HepG2 (cell line): ENCODE measurements at regions not wholly inside any gene's neighbourhood (a gene's known extent, or its start where the extent isn't known, plus 50 kb on each side); places are given as distances from the start of the nearest gene placed in this dataset.

Experiments used
- ATAC-seq: fragments of 200-7000 bp; cut with Tn5 transposase; 3 replicates; pipeline ENCODE4 v1.9.1; 2020; ENCODE audit warnings: mild to moderate bottlenecking, moderate library complexity
- BruUV-seq: library from RNA; stranded (reverse); fragments of 400-500 nt; replicated peaks from 2 replicates; lab custom pipeline; 2021; lab: Mats Ljungman, UMichigan
- CTCF ChIA-PET: fragments of 300-600 bp; formaldehyde crosslinking; extraction: SDS; loops from one replicate; lab custom pipeline; 2021; ENCODE audit warnings: low total read pairs, inconsistent platforms, low intra/inter-chr PET ratio; lab: Yijun Ruan, JAX
- POLR2A ChIA-PET: fragments of 350-600 bp; sonication (Branson Sonifier 250); formaldehyde crosslinking; loops from one replicate; lab custom pipeline; 2020; ENCODE audit warnings: antibody characterized with exemption, inconsistent platforms; lab: Yijun Ruan, JAX
- DNase-seq: peaks from one replicate; pipeline ENCODE4 v3.0.0-alpha.2; 2015; ENCODE audit warnings: low spot score
- FAIRE-seq: peaks from 3 replicates; lab custom pipeline; 2011; peaks lifted over from hg19 to GRCh38; lab: Jason Lieb, UNC
- H2AFZ ChIP-seq: one replicate; pipeline ENCODE4 v1.6.1; 2011; ENCODE audit warnings: low read length, inconsistent platforms
- H3K27ac ChIP-seq: fragments of 300-600 bp; 3 replicates; pipeline ENCODE4 v1.8.0; 2011; ENCODE audit warnings: mixed run types, mild to moderate bottlenecking, mixed read lengths, low read length, inconsistent platforms; ENCODE audit not compliant: insufficient read depth; ENCODE audit errors: extremely low read length
- H3K27me3 ChIP-seq, 2 experiments: fragments of 200-600 bp in 1 of 2; 2 replicates in 1 of 2; 3 replicates in 1 of 2; pipeline versions ENCODE4 v1.6.0 to v1.8.0; 2011; ENCODE audit warnings: low read length in 2 of 2, mild to moderate bottlenecking in 2 of 2, moderate library complexity in 2 of 2, inconsistent platforms in 1 of 2; ENCODE audit not compliant: insufficient read depth in 2 of 2, control insufficient read depth in 1 of 2
- H3K36me3 ChIP-seq, 2 experiments: fragments of 200-600 bp in 1 of 2; replicated peaks in 1 of 2; 2 replicates in 1 of 2; 3 replicates in 1 of 2; pipeline versions ENCODE4 v1.5.1 to v1.8.0; 2011; ENCODE audit warnings: low read length in 2 of 2, inconsistent platforms in 1 of 2; ENCODE audit not compliant: insufficient read depth in 2 of 2, control insufficient read depth in 1 of 2
- H3K4me1 ChIP-seq: 2 replicates; pipeline ENCODE4 v1.5.1; 2012; ENCODE audit warnings: low read length, inconsistent platforms; ENCODE audit not compliant: insufficient read depth
- H3K4me2 ChIP-seq: 2 replicates; pipeline ENCODE4 v1.6.0; 2011; ENCODE audit warnings: low read depth, low read length, inconsistent platforms
- H3K4me3 ChIP-seq, 3 experiments: fragments of 200-600 bp in 1 of 3; sonication (generic), shearing (Covaris generic) in 1 of 3; replicated peaks in 1 of 3; 2 replicates each; pipeline ENCODE4 v1.5.1; 2011 to 2016; ENCODE audit warnings: low read length in 3 of 3, inconsistent platforms in 2 of 3, low read depth in 2 of 3, mild to moderate bottlenecking in 2 of 3, control low read depth in 1 of 3, mixed read lengths in 1 of 3; ENCODE audit not compliant: insufficient read depth in 1 of 3
- H3K79me2 ChIP-seq: one replicate; pipeline ENCODE4 v1.6.1; 2011; ENCODE audit warnings: low read length, inconsistent platforms; ENCODE audit not compliant: insufficient read depth
- H3K9ac ChIP-seq: 2 replicates; pipeline ENCODE4 v1.6.0; 2011; ENCODE audit warnings: mild to moderate bottlenecking, low read depth, low read length, inconsistent platforms; ENCODE audit not compliant: insufficient read depth
- H3K9me3 ChIP-seq: 2 replicates; pipeline ENCODE4 v1.5.1; 2012; ENCODE audit warnings: mild to moderate bottlenecking, low read length
- H4K20me1 ChIP-seq: 2 replicates; pipeline ENCODE4 v1.6.0; 2011; ENCODE audit warnings: inconsistent platforms, mild to moderate bottlenecking, low read length, moderate library complexity; ENCODE audit not compliant: insufficient read depth
- NFE2 ChIP-seq: sonication (generic); formaldehyde crosslinking; IDR thresholded peaks from 2 replicates; pipeline ENCODE4 v1.4.0; 2020; ENCODE audit warnings: missing genetic modification reagents
- RBM39 ChIP-seq: fragments of 200-400 bp; formaldehyde crosslinking; IDR thresholded peaks from one replicate; pipeline ENCODE4 v1.6.1; 2018; ENCODE audit warnings: antibody characterized with exemption, mild to moderate bottlenecking, low read depth, low read length; ENCODE audit not compliant: poor library complexity, severe bottlenecking
- RFXAP ChIP-seq: sonication (generic); formaldehyde crosslinking; IDR thresholded peaks from 2 replicates; pipeline ENCODE4 v1.4.0; 2020; ENCODE audit warnings: missing genetic modification reagents, borderline replicate concordance
- SATB2 ChIP-seq: sonication (generic); formaldehyde crosslinking; IDR thresholded peaks from 2 replicates; pipeline ENCODE4 v1.5.0; 2020; ENCODE audit warnings: missing genetic modification reagents
- SIX4 ChIP-seq: sonication (generic); formaldehyde crosslinking; IDR thresholded peaks from 2 replicates; pipeline ENCODE4 v1.4.0; 2020; ENCODE audit warnings: missing genetic modification reagents
- TARDBP ChIP-seq: sonication (generic); formaldehyde crosslinking; IDR thresholded peaks from 2 replicates; pipeline ENCODE4 v1.8.0; 2022; ENCODE audit warnings: mild to moderate bottlenecking, missing genetic modification reagents
- ZBTB33 ChIP-seq: sonication (generic); formaldehyde crosslinking; IDR thresholded peaks from 2 replicates; pipeline ENCODE4 v1.4.0; 2020; ENCODE audit warnings: missing genetic modification reagents
- ZFP90 ChIP-seq: sonication (generic); formaldehyde crosslinking; IDR thresholded peaks from 2 replicates; pipeline ENCODE4 v1.8.0; 2022; ENCODE audit warnings: missing genetic modification reagents, mild to moderate bottlenecking, inconsistent platforms, borderline replicate concordance
- ZNF331 ChIP-seq: sonication (generic); formaldehyde crosslinking; IDR thresholded peaks from 2 replicates; pipeline ENCODE4 v1.4.0; 2020; ENCODE audit warnings: missing genetic modification reagents
- ZNF441 ChIP-seq: sonication (generic); formaldehyde crosslinking; IDR thresholded peaks from 2 replicates; pipeline ENCODE4 v1.7.0; 2021; ENCODE audit warnings: missing genetic modification reagents, borderline replicate concordance
- WGBS: methylation state at CpG from one replicate; pipeline ENCODE4 v1.1.6; 2017; ENCODE audit warnings: low lambda C conversion rate; 5-methylcytosine and 5-hydroxymethylcytosine counted together
- in situ Hi-C: cut with HindIII; loops from 2 replicates; pipeline ENCODE4 v1.10.0; 2017; ENCODE audit warnings: low pct_unique_long_range_greater_than_20kb; ENCODE audit not compliant: extremely low pct_ligation_motif_present
- intact Hi-C: fragments of 100-400 bp; cut with micrococcal nuclease; formaldehyde crosslinking; loops from one replicate; pipeline ENCODE4 v1.10.0; 2022; ENCODE audit not compliant: unreplicated experiment

GRCh38 chr13:91211510-91211909 lies 136.0 kb upstream of the MIR17HG start:
- Histone ChIP-seq H3K79me2 (no peaks in the 10 kb centered on the region), H3K9me3 (no peaks in the 10 kb centered on the region), H3K4me3 (no peak overlapping the region), H3K9ac (no peak overlapping the region), H3K4me1 (no peaks in the 10 kb centered on the region), H4K20me1 (no peaks in the 10 kb centered on the region), H2AFZ (no peak overlapping the region), H3K27ac (no peak overlapping the region), H3K4me2 (no peak overlapping the region), H3K36me3 (no peaks in the 10 kb centered on the region), H3K27me3 (no peaks in the 10 kb centered on the region)
- intact Hi-C loops (no loop called here), in situ Hi-C loops (no loop called here)
- no TSS peak for BruUV-seq
- FAIRE-seq (no peak), DNase-seq (no peak), ATAC-seq (no peak)
- WGBS, result 1% methylated on average over 3 of the region's 3 CpGs
- ChIA-PET POLR2A (no interaction called here), CTCF (no interaction called here)
- no peak for TF ChIP-seq ZFP90 (CRISPR knock-in tag)
- TF ChIP-seq ZNF441 (CRISPR knock-in tag), result no peak
- no peak for TF ChIP-seq NFE2 (CRISPR knock-in tag)
- TF ChIP-seq SIX4 (CRISPR knock-in tag), result no peak
- no peak for TF ChIP-seq RFXAP (CRISPR knock-in tag)
- no peak for TF ChIP-seq ZNF331 (CRISPR knock-in tag)
- TF ChIP-seq TARDBP, result no peak
- no peak for TF ChIP-seq RBM39
- no peak for TF ChIP-seq ZBTB33
- TF ChIP-seq SATB2 (CRISPR knock-in tag), result no peak
